Activated naive CD4-positive, alpha-beta T cell (primary cell): ENCODE measurements at regions not wholly inside any gene's neighbourhood (a gene's known extent, or its start where the extent isn't known, plus 50 kb on each side); places are given as distances from the start of the nearest gene placed in this dataset.

Experiments used
- DNase-seq, 4 experiments: peaks; one replicate each; lab custom pipeline; 2025; lab: John Stamatoyannopoulos, UW

- DNase-seq = no peak
Measured at GRCh38 chr5:167593329-167594060, 698.0 kb upstream of the WWC1 start.

DNA sequence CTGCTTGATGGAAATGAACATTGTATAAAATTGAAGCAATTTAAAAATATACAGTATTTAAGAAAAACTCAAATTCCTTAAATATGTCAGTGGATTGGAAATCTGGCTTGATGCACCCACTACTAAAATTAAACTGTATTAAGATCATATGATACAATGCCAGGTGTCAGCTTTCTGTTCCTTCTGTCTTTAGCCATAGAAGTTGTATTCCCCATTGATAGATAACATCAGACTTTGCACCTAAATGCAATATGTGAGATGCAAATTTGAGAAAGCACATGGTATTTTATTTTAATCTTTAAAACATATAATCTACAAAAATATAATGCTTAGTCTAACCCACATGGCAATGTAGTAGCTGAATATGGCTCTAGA, 697.4 kb upstream of the WWC1 start:
- DNase-seq = no peak

- no peak for DNase-seq
Measured at GRCh38 chr5:167594750-167595149, 696.7 kb upstream of the WWC1 start.

GRCh38 chr5:167595196-167595595, 696.2 kb upstream of the WWC1 start:
- DNase-seq = no peak

- DNase-seq = no peak
Measured at GRCh38 chr5:167598166-167598565, 693.3 kb upstream of the WWC1 start.

- no peak for DNase-seq
Measured at GRCh38 chr5:167602067-167602466, 689.4 kb upstream of the WWC1 start.

GRCh38 chr5:167603135-167603534, 688.3 kb upstream of the WWC1 start:
- DNase-seq = no peak

DNA sequence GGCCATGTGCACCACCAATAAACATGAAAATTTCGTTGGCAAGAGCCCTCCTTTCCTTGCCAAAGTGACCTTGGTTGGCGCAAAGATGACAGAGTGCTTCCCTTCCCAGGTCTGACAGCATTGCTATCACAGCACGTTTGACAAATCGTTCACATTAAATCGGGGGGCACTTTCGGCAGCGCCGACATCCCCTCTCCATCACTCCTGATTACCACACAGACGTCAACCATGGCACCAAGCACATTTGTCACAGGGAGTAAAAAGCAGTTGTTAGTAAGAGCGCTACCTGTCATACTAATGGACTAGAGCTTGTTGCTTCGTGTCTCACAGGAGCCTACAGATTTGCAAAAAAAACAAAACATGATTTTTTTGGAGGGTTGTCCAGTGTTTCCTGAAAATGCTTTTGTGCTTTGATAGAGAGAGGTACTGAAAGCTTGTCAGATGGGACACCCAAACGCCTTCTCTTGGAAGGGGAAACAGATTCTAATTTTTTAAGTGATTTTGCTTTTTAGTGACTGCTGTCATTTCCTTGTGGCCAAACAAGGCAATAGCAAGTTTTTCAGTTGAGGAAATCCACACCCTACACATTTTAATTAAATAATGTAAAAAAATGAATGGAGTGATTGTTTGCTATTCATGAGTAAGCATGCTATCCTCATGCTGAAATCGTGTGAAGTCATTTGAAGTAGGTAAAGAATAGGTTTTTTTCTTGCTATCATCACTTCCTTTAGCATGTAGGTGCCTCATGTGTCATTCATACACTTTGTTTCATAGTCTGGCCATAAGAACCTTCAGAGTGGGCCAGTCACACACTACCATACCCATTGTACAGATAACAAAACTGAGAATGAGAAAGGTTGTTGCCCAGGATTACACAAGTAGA, 682.8 kb upstream of the WWC1 start:
- DNase-seq = no peak

DNA sequence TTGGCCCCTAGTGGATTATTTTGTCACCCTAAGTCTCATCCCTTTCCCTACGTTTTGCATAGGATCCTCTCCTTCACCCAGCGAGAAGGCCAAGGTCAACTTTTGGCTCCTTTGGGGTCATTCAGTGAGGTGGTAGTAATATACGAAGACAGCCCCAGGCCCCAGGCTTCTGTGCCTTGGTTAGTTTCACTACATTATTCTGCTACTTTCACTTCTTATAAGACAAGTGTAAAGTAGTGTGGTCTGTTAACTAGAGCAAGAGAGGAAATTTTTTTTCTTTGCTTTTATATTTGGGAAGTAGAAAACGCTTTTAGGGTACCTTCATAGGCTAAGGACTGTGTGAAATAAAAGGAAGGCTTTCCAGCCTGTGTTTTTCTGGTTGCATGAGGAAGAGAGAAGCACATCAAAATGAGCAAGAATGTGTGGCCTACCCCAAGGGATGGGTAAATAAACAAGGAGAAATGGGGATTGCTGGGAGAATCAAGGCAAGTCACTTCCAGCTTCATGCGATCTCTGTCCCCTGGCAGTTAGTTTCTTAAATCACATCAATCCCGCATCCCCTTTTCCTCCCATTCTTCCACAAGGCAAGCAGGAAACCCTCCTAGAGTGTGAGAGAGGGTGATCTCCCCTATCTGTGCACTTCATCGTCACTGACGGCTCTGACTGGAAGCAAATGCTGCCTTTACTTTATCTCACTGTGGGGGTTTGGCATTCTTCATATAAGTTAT, 677.0 kb upstream of the WWC1 start:
- no peak for DNase-seq

- no peak for DNase-seq
Measured at GRCh38 chr5:167616043-167616890, 675.2 kb upstream of the WWC1 start.

- no peak for DNase-seq
Measured at GRCh38 chr5:167623354-167623753, 668.1 kb upstream of the WWC1 start.

GRCh38 chr5:167624053-167624452, 667.4 kb upstream of the WWC1 start:
- DNase-seq = no peak

DNA sequence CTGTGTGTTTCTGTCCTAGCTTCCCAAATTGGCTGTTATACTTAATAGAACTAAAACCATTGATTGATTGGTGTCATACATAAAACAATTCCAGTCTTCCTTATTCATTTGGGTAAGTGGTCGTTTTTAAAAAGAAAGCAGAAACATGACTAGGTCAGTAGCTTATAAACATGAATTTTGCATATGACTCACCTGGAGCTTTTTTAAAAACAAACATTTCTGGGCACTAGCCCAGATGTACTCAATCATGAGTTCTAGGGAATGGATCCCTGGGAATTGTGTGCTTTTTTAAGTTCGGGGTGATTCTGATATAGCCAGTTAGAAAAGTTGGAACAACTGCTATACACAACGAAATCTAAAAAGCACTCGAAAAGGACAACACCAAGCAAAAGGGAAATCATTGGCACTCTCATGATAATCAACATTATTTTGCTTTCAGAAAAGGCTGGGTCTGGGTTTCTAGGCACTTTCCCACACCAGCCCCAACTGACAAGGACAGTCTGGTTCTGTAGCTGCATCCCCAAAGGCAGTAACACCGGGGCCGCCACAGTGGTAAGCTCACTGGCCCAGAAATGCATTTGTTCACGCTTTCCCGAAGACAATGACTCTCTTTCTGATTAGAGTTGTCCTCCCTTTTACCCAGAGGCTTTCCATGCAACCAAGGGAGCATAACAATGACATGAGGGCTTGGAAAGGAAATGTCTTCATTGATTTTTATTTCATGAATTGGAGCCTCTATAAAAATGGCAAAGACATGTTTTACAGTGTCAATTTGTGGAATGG, 664.9 kb upstream of the WWC1 start:
- no peak for DNase-seq

DNA sequence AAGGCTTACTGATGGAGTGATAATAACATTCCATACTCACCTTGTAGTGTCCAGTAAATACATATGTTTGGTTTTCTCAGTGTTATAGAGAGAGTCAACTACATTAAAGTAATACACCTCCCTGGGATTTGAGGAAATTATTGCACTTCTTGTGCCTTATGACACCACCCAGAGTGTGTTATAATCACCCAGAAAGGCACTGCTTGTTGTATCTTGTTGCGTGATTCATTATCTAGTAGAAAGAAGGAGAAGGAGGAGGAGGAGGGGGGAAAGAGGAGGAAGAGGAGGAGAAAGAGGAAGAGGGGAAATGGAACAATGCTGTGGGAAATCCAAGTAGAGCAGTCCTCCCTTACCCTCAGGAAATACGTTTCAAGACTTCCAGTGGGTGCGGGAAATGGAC, 661.8 kb upstream of the WWC1 start:
- no peak for DNase-seq

GRCh38 chr5:167631191-167631590, 660.3 kb upstream of the WWC1 start:
- no peak for DNase-seq

- DNase-seq = no peak
Measured at GRCh38 chr5:167633114-167633513, 658.3 kb upstream of the WWC1 start.

- no peak for DNase-seq
Measured at GRCh38 chr5:167633931-167634341, 657.5 kb upstream of the WWC1 start.

DNA sequence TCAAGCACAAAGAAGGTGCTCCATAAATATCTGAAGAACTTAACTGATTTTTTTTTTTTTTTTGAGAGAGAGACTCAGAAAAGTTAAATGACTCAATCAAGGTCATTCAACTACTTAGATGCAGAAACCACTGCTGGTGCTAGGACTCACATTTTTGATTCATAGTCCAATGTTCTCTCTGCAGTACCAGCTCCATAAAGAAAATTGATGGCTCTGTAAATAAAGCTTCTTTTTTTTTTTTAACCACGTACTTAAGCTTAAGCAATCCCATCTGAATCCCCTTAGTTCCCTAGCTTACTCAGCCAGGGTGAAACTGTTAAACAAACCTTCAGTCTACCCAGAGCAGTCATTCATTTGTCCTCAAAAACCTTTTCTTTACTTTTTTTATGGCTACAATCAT, 657.0 kb upstream of the WWC1 start:
- DNase-seq = no peak

- DNase-seq = no peak
Measured at GRCh38 chr5:167638816-167639215, 652.6 kb upstream of the WWC1 start.

- no peak for DNase-seq
Measured at GRCh38 chr5:167639273-167639672, 652.2 kb upstream of the WWC1 start.

DNA sequence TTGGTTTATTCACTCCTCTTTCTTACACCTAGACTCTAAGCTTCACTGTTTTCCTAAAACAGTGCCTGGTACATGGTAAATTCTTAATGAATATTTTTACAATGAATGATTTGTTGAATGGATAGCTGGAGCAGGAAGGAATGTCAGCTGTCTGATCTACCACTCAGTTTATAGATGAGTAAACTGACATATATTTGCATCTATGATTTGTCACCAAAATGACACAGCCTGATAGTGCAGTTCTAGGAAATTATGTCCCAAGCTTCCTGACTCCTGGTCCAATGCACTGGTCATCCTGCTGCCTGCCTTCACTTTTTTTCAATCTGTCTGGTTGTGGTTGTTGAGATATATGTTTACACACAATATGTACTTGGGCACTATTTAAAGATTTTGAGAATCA, 651.7 kb upstream of the WWC1 start:
- DNase-seq = no peak
